ENCODE measurements at regions not wholly inside any gene's neighbourhood (a gene's known extent, or its start where the extent isn't known, plus 50 kb on each side); places are given as distances from the start of the nearest gene placed in this dataset.

- Histone ChIP-seq H3K4me3 (IDR thresholded peaks at IDR 0.05; ENCODE audit: insufficient read depth, low read depth, low read length) (no peak overlapping the region), H4K20me1 (ENCODE audit: insufficient read depth) (no peaks in the 10 kb centered on the region), H3K27me3 (ENCODE audit: insufficient read depth, low read depth) (no peaks in the 10 kb centered on the region), H3K9ac (no peak overlapping the region), H3K27ac (no peak overlapping the region), H3K79me2 (ENCODE audit: insufficient read depth, low read depth) (no peaks in the 10 kb centered on the region), H3K36me3 (ENCODE audit: insufficient read depth) (no peaks in the 10 kb centered on the region), H2AFZ (ENCODE audit: low read depth) (no peak overlapping the region), H3K4me1 (ENCODE audit: low read depth, poor library complexity, severe bottlenecking) (no peaks in the 10 kb centered on the region), H3K4me2 (no peak overlapping the region)
- TF ChIP-seq CTCF (conservative IDR thresholded peaks at IDR 0.05; ENCODE audit: low read depth, low read length) = no peak
Observed at GRCh38 chr7:68423356-68423755, 1174.9 kb upstream of the AUTS2 start.

- Histone ChIP-seq H3K4me3 (IDR thresholded peaks at IDR 0.05; ENCODE audit: insufficient read depth, low read depth, low read length) (no peak overlapping the region), H3K79me2 (ENCODE audit: insufficient read depth, low read depth) (no peaks in the 10 kb centered on the region), H3K36me3 (ENCODE audit: insufficient read depth) (no peaks in the 10 kb centered on the region), H3K27ac (no peak overlapping the region), H3K4me2 (no peak overlapping the region), H2AFZ (ENCODE audit: low read depth) (no peak overlapping the region), H3K4me1 (ENCODE audit: low read depth, poor library complexity, severe bottlenecking) (no peaks in the 10 kb centered on the region), H3K9ac (no peak overlapping the region), H4K20me1 (ENCODE audit: insufficient read depth) (no peaks in the 10 kb centered on the region), H3K27me3 (ENCODE audit: insufficient read depth, low read depth) (no peaks in the 10 kb centered on the region)
- TF ChIP-seq CTCF (conservative IDR thresholded peaks at IDR 0.05; ENCODE audit: low read depth, low read length) = no peak
Observed at GRCh38 chr7:68424658-68425297, 1173.5 kb upstream of the AUTS2 start.

GRCh38 chr7:68425377-68425776 lies 1172.9 kb upstream of the AUTS2 start:
- Histone ChIP-seq H3K4me2 (no peak overlapping the region), H3K79me2 (ENCODE audit: insufficient read depth, low read depth) (no peaks in the 10 kb centered on the region), H3K36me3 (ENCODE audit: insufficient read depth) (no peaks in the 10 kb centered on the region), H3K9ac (no peak overlapping the region), H3K4me3 (IDR thresholded peaks at IDR 0.05; ENCODE audit: insufficient read depth, low read depth, low read length) (no peak overlapping the region), H3K27me3 (ENCODE audit: insufficient read depth, low read depth) (no peaks in the 10 kb centered on the region), H2AFZ (ENCODE audit: low read depth) (no peak overlapping the region), H3K4me1 (ENCODE audit: low read depth, poor library complexity, severe bottlenecking) (no peaks in the 10 kb centered on the region), H4K20me1 (ENCODE audit: insufficient read depth) (no peaks in the 10 kb centered on the region), H3K27ac (no peak overlapping the region)
- no peak for TF ChIP-seq CTCF (conservative IDR thresholded peaks at IDR 0.05; ENCODE audit: low read depth, low read length)

- Histone ChIP-seq H3K4me1 (ENCODE audit: low read depth, poor library complexity, severe bottlenecking) (no peaks in the 10 kb centered on the region), H3K36me3 (ENCODE audit: insufficient read depth) (no peaks in the 10 kb centered on the region), H3K9ac (no peak overlapping the region), H3K4me2 (no peak overlapping the region), H3K27me3 (ENCODE audit: insufficient read depth, low read depth) (no peaks in the 10 kb centered on the region), H4K20me1 (ENCODE audit: insufficient read depth) (no peaks in the 10 kb centered on the region), H3K27ac (no peak overlapping the region), H3K4me3 (IDR thresholded peaks at IDR 0.05; ENCODE audit: insufficient read depth, low read depth, low read length) (no peak overlapping the region), H2AFZ (ENCODE audit: low read depth) (no peak overlapping the region), H3K79me2 (ENCODE audit: insufficient read depth, low read depth) (no peaks in the 10 kb centered on the region)
- TF ChIP-seq CTCF (conservative IDR thresholded peaks at IDR 0.05; ENCODE audit: low read depth, low read length) = no peak
Observed at GRCh38 chr7:68429411-68430117, 1168.7 kb upstream of the AUTS2 start.
